Activated CD8-positive, alpha-beta memory T cell treated with anti-CD3 and anti-CD28 coated beads for 4 hours (primary cell): ENCODE measurements at regions not wholly inside any gene's neighbourhood (a gene's known extent, or its start where the extent isn't known, plus 50 kb on each side); places are given as distances from the start of the nearest gene placed in this dataset.

ENCODE experiments used
- DNase-seq, 2 donors: peaks; one replicate each; pipeline ENCODE4 v3.0.0-alpha.2; 2020; ENCODE audit warnings: low read depth in 2 of 2

GRCh38 chr6:110033101-110033500 lies 55.0 kb downstream of the GPR6 start:
- no peak for DNase-seq

GRCh38 chr6:110033749-110034666 lies 55.9 kb downstream of the GPR6 start:
- no peak for DNase-seq

DNA sequence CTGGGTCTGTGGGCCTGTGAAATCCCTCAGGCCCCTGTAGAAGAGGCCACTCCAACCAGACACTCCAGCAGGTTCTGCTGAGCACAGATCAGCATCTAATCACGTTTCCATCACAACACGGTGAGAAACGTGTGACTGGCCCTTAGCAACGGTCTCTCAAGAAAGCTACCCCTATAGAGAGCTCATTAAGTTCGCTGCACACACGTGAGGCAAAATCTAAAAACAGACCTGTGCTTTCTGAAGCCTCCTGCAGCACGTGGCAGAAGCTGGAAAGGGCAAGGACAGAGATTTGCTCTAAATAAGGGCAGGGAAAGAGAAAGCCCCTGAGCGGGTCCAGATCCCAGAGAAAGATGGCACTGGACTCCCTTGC lies 56.5 kb downstream of the GPR6 start:
- DNase-seq, result no peak

GRCh38 chr6:110035321-110035720 lies 57.2 kb downstream of the GPR6 start:
- no peak for DNase-seq

GRCh38 chr6:110036408-110037302 lies 58.5 kb downstream of the GPR6 start:
- DNase-seq, result no peak

- DNase-seq, result no peak
These were observed 59.7 kb downstream of the GPR6 start for GRCh38 chr6:110037726-110038295.

- peak; percentile 57 to 65 for DNase-seq
These were observed 61.4 kb downstream of the GPR6 start for GRCh38 chr6:110039364-110039980.

DNA sequence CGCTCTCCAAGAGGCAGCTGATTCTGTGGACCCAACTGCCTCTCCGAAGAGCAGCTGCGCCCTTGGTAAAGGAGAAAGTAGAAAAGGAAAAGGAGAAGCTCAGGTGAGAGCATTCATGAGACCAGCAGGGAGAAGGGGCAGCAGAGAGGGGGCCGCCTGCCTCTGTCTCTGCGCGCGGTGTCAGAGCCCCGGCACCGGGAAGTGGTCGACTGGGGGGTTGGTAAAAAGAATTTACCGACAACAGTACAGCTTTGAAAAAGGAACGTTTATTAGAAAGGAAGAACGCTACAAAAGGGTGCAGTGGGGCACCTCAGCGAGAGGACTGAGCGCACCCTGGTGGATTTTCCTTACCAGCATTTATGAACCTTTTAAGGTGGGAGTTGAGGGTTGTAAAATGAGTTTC lies 61.9 kb downstream of the GPR6 start:
- DNase-seq, result no peak

DNA sequence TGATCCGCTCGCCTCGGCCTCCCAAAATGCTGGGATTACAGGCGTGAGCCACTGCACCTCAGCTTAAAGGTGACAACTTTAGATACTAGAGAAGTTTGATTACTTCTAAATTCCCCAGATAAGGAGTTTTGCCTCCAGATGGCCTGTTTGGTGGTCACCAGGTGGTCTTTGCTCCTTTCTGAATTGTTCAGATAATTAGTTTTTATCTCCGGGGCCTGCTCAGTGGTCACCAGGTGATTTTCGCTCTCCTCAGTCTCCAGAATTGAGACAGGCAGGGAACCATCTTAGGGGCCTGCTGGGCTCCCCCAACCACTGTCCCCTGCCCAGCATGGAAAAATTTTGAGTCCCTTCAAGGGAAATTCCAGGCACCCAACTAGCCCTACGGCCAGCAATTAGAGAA lies 62.6 kb downstream of the GPR6 start:
- DNase-seq, result no peak

- DNase-seq, result no peak
These were observed 63.0 kb downstream of the GPR6 start for GRCh38 chr6:110041126-110041525.

- DNase-seq, result no peak
These were observed 63.7 kb downstream of the GPR6 start for GRCh38 chr6:110041830-110042229.

DNA sequence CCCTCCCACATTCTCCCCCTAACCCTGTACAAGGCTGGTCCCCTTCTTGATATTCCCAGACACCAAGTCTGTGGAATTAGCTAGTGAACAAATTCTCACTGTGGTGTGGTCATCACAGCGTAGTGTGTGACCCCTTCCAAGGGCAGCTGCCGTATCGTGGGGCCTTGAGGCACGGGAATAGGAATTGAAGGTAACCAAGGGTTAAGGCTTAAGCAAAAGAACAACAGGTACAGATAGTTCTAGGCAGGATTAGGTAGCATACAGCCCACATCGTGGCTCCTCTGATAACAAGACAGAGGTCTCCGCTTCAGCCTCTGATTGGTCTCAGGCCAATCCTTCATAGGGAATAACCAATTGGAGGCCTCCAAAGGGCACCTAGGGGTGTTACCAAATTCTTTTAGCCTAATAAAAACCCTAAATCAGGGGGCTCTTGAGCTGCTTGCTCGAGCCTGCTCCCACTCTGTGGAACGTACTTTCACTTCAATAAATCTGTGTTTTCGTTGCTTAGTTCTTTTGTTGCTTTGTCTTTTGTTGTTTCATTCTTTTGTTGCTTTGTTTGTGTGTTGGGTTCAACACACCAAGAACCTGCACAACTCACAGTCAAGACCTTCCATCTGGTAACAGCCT lies 64.7 kb downstream of the GPR6 start:
- DNase-seq, result no peak

- DNase-seq, result no peak
These were observed 65.4 kb downstream of the GPR6 start for GRCh38 chr6:110043366-110043994.

DNA sequence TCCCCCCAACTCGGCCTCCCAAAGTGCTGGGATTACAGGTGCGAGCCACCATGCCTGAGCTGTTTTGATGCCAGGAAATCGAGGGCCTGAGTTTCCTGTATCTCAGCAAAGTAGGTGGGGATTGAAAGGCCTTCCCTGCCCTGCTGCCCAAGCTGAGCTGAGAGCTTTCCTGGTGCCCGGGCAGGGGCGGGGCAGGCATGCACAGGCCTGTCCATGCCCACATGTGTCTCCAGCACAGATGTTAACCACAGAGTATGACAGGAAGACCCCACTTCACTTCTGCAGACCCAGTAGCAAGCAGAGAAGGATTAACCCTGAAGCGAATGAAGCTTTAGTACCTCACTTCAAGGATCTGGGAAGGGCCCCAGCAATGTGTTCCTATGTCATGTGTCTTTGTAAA lies 66.0 kb downstream of the GPR6 start:
- DNase-seq, result no peak

GRCh38 chr6:110044622-110045021 lies 66.5 kb downstream of the GPR6 start:
- no peak for DNase-seq

DNA sequence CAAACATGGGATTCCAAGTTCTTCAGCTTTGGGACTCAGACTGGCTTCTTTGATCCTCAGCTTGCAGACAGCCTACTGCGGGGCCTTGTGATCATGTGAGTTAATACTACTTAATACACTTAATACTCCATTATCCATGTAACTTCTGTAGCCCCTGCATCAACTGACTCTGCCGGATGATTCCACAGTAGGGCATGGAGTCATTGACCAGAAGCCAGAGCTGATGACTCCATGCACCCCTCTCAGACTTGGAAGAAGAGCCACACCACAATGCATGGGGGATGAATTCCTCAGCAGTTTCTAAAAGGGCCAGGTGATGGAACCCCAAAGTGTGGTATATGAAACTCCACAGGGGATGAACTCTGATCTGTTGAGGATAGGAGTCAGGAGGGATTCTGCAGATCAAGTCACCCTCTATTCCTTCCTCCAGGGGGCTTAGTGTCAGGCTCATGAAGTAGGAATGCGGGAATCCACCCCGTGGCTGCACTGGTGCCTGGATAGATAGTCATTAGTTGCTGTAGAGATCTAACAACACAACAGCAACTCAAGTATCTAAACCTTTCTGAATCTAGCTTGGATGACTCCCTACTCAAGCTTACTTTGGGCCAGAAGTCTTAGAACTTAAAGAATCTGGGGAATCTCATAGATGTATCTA lies 70.2 kb downstream of the GPR6 start:
- no peak for DNase-seq

DNA sequence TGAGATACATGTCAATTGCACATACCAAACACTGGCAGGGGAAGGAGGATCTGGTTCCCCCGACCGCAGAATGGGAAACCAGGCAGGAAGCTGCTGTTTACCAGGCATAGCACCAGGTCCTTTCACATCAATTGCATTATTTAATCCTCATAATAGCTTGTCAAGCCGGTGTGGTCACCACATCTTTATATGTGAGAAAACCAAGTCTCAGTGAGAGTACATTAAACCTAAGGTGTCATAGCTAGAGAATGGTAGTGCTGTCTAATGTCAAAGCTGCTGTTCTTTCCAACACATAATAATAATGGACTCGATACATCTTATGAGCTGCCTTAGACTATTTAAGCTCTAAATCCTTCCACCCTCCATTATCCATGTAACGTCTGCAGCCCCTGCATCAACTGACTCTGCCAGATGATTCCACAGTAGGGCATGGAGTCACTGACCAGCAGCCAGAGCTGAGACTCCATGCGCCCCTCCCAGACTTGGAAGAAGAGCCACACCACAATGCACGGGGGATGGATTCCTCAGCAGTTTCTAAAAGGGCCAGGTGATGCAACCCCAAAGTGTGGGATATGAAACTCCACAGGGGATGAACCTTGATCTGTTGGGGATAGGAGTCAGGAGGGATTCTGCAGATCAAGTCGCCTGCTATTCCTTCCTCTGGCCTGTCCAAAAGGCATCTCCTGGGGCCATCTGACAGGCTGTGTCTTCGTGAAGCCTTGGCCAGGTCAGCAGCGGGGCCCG lies 71.8 kb downstream of the GPR6 start:
- DNase-seq, result no peak
